OCI-LY3 (cell line): ENCODE measurements at regions not wholly inside any gene's neighbourhood (a gene's known extent, or its start where the extent isn't known, plus 50 kb on each side); places are given as distances from the start of the nearest gene placed in this dataset.

Experiments
- CTCF ChIP-seq: fragments of 200-600, 300-600 bp; sonication (generic); IDR thresholded peaks from 2 replicates; pipeline ENCODE4 v1.5.1; 2014; ENCODE audit warnings: antibody characterized with exemption, low read length, low read depth
- EZH2phosphoT487 ChIP-seq: fragments of 200-600 bp; shearing (Covaris generic); IDR thresholded peaks from 2 replicates; pipeline ENCODE4 v1.6.1; 2018; ENCODE audit warnings: antibody characterized with exemption, mixed run types, low read depth

- TF ChIP-seq CTCF (no peak), EZH2phosphoT487 (no peak)
These were observed 705.5 kb downstream of the CDH11 start for GRCh38 chr16:64416216-64417005.
